ENCODE measurements at regions not wholly inside any gene's neighbourhood (a gene's known extent, or its start where the extent isn't known, plus 50 kb on each side); places are given as distances from the start of the nearest gene placed in this dataset.

DNA sequence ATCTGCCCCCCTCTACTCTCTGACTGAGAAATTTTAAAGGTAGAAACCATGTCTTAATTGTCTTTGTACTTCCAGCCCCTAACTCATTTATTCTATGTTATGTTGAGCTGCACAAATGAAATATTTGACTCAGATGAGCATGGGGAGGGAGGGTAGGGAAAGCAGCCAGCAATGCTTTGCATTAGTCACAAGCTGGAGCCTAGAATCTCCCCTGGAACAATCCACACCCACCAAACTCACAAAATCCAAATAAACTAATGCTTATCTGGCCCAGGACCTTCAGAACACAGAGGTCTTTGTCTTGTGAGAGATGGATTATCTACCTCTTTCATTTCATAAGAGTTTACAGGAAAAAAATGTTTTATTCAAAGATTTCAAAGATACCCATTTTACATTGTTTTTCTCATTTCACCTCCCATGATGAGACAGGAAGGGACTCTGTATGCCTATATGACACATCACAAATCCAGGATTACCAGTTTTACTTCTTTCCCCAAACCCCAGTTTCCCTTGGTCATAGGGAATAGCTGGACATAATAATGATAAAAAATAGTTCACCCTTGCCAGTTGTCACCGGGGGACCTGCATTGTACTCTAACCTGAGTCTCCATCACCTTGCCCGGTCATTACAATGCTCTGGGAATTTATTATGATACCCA is 466.9 kb downstream of the KIF16B start:
- Histone ChIP-seq H3K4me1 (ENCODE audit: insufficient read depth) (peaks cover 1% of the 10 kb centered on the region), H3K27me3 (no peaks in the 10 kb centered on the region), H3K36me3 (no peaks in the 10 kb centered on the region), H3K27ac (no peak overlapping the region), H3K9me3 (no peaks in the 10 kb centered on the region), H3K4me3 (no peak overlapping the region)
- DNase-seq = no peak
- TF ChIP-seq POLR2A (IDR thresholded peaks at IDR 0.05) = no peak
- TF ChIP-seq, protein P1, sequence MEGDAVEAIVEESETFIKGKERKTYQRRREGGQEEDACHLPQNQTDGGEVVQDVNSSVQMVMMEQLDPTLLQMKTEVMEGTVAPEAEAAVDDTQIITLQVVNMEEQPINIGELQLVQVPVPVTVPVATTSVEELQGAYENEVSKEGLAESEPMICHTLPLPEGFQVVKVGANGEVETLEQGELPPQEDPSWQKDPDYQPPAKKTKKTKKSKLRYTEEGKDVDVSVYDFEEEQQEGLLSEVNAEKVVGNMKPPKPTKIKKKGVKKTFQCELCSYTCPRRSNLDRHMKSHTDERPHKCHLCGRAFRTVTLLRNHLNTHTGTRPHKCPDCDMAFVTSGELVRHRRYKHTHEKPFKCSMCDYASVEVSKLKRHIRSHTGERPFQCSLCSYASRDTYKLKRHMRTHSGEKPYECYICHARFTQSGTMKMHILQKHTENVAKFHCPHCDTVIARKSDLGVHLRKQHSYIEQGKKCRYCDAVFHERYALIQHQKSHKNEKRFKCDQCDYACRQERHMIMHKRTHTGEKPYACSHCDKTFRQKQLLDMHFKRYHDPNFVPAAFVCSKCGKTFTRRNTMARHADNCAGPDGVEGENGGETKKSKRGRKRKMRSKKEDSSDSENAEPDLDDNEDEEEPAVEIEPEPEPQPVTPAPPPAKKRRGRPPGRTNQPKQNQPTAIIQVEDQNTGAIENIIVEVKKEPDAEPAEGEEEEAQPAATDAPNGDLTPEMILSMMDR (IDR thresholded peaks at IDR 0.05) = no peak
- TF ChIP-seq EP300 (IDR thresholded peaks at IDR 0.05) = no peak
- intact Hi-C loops (cut with DNase I) = no loop called here
- 91 to 94% (median 94%) methylated on average over 2 of the region's 2 CpGs for WGBS, 3 donors

DNA sequence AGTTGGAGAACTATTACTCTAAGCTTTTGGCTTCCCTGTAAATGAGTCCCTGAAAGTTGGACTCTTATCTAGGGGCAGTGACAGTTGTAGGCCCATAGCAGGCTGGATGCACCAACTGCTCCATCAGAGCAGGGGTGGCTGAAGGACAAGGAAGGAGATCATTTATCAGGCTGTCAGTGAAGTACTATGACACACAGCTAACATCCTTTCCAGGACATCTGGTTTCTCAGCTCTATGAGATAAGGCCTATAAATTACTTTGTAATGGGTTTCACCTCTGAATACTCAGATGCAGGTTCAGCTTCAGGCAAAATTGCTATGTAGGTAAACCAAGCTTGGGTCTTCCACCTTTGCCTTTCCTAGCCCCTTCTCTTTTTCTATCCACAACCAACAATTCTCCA is 468.5 kb downstream of the KIF16B start:
- Histone ChIP-seq H3K27ac (no peak overlapping the region), H3K4me3 (no peak overlapping the region), H3K4me1 (ENCODE audit: insufficient read depth) (peaks cover 4% of the 10 kb centered on the region), H3K36me3 (no peaks in the 10 kb centered on the region), H3K9me3 (no peaks in the 10 kb centered on the region), H3K27me3 (no peaks in the 10 kb centered on the region)
- intact Hi-C loops (cut with DNase I) = no loop called here
- DNase-seq = no peak
- TF ChIP-seq, protein P1 (IDR thresholded peaks at IDR 0.05) = no peak
- TF ChIP-seq EP300 (IDR thresholded peaks at IDR 0.05) = no peak
- TF ChIP-seq POLR2A (IDR thresholded peaks at IDR 0.05) = no peak
